Type B pancreatic cell (in vitro differentiated cells): ENCODE measurements at regions not wholly inside any gene's neighbourhood (a gene's known extent, or its start where the extent isn't known, plus 50 kb on each side); places are given as distances from the start of the nearest gene placed in this dataset.

Experiments used
- DNase-seq: peaks from one replicate; pipeline ENCODE4 v3.0.0; 2021; ENCODE audit warnings: mixed read lengths; ENCODE audit not compliant: unreplicated experiment; ENCODE audit errors: extremely low spot score
- H3K27ac Mint-ChIP-seq: 2 replicates; pipeline ENCODE4 v1.8.0; 2021; ENCODE audit warnings: mild to moderate bottlenecking, mixed read lengths
- H3K27me3 Mint-ChIP-seq: 2 replicates; pipeline ENCODE4 v1.8.0; 2021; ENCODE audit warnings: mixed read lengths
- H3K36me3 Mint-ChIP-seq: 2 replicates; pipeline ENCODE4 v1.8.0; 2021; ENCODE audit warnings: mixed read lengths
- H3K4me1 Mint-ChIP-seq: one replicate; pipeline ENCODE4 v1.8.0; 2021; ENCODE audit warnings: mixed read lengths; ENCODE audit not compliant: unreplicated experiment
- H3K4me3 Mint-ChIP-seq: 2 replicates; pipeline ENCODE4 v1.8.0; 2021; ENCODE audit warnings: mild to moderate bottlenecking, mixed read lengths
- H3K9me3 Mint-ChIP-seq: 2 replicates; pipeline ENCODE4 v1.8.0; 2021; ENCODE audit warnings: mixed read lengths
- CTCF ChIP-seq: fragments of 200-600 bp; sonication (generic); conservative IDR thresholded peaks from 2 replicates; pipeline ENCODE4 v1.5.0; 2021; ENCODE audit warnings: antibody characterized with exemption, mild to moderate bottlenecking

- Mint-ChIP-seq H3K9me3 (no peaks in the 10 kb centered on the region), H3K4me1 (no peaks in the 10 kb centered on the region), H3K27ac (no peak overlapping the region), H3K27me3 (no peaks in the 10 kb centered on the region), H3K4me3 (no peak overlapping the region), H3K36me3 (peaks cover 3% of the 10 kb centered on the region)
- TF ChIP-seq CTCF, result no peak
- no peak for DNase-seq
Observed at GRCh38 chr13:50552424-50552966, 291.0 kb downstream of the DLEU7 start.

- no peak for TF ChIP-seq CTCF
- Mint-ChIP-seq H3K4me1 (peaks cover 7% of the 10 kb centered on the region), H3K27me3 (no peaks in the 10 kb centered on the region), H3K9me3 (peaks cover 3% of the 10 kb centered on the region), H3K36me3 (no peaks in the 10 kb centered on the region), H3K27ac (no peak overlapping the region), H3K4me3 (no peak overlapping the region)
- no peak for DNase-seq
Observed at GRCh38 chr13:50561739-50562138, 281.8 kb downstream of the DLEU7 start.

GRCh38 chr13:50566646-50567045 lies 276.8 kb downstream of the DLEU7 start:
- Mint-ChIP-seq H3K27me3 (no peaks in the 10 kb centered on the region), H3K36me3 (no peaks in the 10 kb centered on the region), H3K9me3 (peaks cover 5% of the 10 kb centered on the region), H3K27ac (no peak overlapping the region), H3K4me1 (peaks cover 7% of the 10 kb centered on the region), H3K4me3 (no peak overlapping the region)
- no peak for DNase-seq
- no peak for TF ChIP-seq CTCF

- no peak for DNase-seq
- no peak overlapping the region for H3K4me3 Mint-ChIP-seq
- no peaks in the 10 kb centered on the region for H3K9me3 Mint-ChIP-seq
- no peaks in the 10 kb centered on the region for H3K36me3 Mint-ChIP-seq
- TF ChIP-seq CTCF, result no peak
- peaks cover 6% of the 10 kb centered on the region for H3K4me1 Mint-ChIP-seq
- no peak overlapping the region for H3K27ac Mint-ChIP-seq
- no peaks in the 10 kb centered on the region for H3K27me3 Mint-ChIP-seq
Observed at GRCh38 chr13:50572129-50572528, 271.4 kb downstream of the DLEU7 start.

- H3K4me3 Mint-ChIP-seq, result no peak overlapping the region
- H3K27ac Mint-ChIP-seq, result no peak overlapping the region
- H3K9me3 Mint-ChIP-seq, result no peaks in the 10 kb centered on the region
- DNase-seq, result no peak
- TF ChIP-seq CTCF, result no peak
- H3K4me1 Mint-ChIP-seq, result peaks cover 6% of the 10 kb centered on the region
- H3K27me3 Mint-ChIP-seq, result no peaks in the 10 kb centered on the region
- H3K36me3 Mint-ChIP-seq, result no peaks in the 10 kb centered on the region
Observed at GRCh38 chr13:50573066-50573465, 270.4 kb downstream of the DLEU7 start.

GRCh38 chr13:50574731-50575130 lies 268.8 kb downstream of the DLEU7 start:
- no peak for TF ChIP-seq CTCF
- Mint-ChIP-seq H3K36me3 (no peaks in the 10 kb centered on the region), H3K27me3 (no peaks in the 10 kb centered on the region), H3K9me3 (peaks cover 5% of the 10 kb centered on the region), H3K27ac (no peak overlapping the region), H3K4me3 (no peak overlapping the region), H3K4me1 (peaks cover 6% of the 10 kb centered on the region)
- DNase-seq, result no peak
